ENCODE measurements at regions not wholly inside any gene's neighbourhood (a gene's known extent, or its start where the extent isn't known, plus 50 kb on each side); places are given as distances from the start of the nearest gene placed in this dataset.

DNA sequence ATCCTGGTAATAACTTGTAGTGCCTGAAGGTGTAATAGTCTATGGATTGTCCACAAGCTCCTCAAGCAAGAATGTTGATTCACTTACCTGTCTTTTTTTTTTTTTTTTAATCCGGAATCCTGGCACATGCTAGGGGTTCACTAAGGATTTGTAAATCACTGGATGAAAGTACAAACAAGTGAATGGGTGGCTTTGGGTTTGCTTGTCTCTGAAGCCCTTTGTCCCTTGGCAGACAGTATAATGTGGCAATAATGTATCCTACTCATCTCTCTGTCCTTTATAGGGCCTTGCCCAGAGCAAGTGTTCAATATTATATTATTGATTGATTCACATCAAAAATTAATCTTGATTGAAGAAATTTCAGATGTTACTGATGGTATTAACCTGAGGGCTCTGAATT lies 334.0 kb upstream of the CPEB2 start:
- no peak for DNase-seq

DNA sequence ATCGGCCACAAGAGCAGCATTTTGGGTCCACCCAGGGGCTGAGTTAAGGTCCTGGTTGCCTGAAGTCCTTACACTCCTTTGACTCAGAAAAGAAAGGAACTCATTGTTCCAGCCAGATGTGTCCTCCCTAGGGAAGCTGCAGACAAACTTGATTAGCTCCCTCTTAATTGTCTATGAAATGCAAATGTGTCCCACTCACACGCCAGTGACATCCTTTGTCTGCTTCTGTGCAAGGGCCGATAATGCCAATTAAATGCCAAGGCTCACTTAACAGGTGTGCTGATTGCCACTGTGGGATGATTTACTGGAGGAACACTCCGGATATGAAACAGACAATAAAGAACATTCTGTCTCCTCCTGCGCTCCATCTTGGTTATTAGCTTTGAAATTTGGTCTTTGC lies 332.9 kb upstream of the CPEB2 start:
- no peak for DNase-seq

DNA sequence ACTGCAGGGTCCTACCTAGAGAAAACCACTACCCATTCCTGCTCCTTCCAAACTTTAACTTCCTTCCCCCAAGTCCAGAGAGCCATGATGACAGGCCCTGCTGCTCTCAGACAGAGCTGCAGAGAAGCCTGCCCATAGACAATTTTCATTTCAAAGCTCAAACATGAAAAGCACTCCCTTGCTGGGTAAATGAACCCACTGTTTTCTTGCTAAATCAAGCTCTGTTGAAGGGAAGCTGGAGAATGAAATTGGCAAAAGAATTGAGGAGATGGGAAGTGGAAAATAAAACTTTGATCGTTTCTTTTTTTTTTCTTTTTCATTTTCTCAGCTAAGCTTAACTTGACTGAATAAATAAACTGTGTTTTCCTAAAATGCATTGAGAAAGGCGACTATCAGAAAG lies 331.1 kb upstream of the CPEB2 start:
- DNase-seq = no peak

DNA sequence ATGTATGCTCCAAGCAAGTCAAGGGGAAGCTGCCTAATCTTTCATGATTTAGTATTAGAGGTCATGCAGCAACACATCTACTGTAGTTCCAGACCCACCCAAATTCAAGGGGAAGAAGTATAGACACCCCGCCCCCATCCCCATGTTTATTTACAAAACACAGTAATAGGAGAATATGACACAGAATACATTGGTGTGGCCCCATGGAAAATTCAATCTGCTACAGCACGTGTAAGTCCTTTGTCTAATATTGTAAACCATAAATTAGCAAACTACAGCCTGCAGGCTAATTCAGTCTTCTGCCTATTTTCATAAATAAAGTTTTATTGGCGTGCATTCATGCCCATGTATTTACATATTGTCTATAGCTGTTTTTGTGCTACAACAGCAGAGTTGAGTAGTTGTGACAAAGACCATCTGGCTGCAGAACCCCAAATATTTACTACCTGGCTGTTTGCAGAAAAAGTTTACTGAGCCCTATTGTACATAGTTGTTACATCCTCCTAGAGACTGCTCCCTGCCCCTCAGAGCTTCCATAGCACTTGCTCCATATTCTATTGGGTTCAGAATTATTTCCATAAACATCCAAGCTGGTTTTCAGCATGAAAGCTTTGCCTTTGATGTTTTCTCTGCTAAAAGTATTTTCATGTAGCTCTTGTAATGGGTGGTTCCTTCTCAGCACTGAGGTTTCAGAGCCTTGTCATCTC lies 326.8 kb upstream of the CPEB2 start:
- DNase-seq = no peak

DNA sequence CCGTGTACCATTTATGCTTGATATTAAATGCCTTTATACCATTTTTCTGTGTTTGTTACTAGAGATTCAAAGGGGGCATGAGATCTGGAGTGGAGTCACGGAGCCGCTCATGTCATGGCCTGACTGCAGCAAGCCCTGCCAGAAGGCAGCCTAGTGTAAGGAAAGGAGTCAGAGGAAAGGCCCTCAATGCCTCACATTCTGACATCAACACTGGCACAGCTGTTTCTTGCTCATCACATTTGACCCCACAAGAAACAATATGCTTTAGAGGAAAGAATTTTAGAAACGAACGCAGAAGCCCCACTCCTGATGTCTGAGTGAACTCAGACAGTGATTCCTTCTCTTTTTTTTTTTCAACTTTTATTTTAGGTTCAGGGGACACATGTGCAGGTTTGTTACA lies 322.4 kb upstream of the CPEB2 start:
- no peak for DNase-seq

DNA sequence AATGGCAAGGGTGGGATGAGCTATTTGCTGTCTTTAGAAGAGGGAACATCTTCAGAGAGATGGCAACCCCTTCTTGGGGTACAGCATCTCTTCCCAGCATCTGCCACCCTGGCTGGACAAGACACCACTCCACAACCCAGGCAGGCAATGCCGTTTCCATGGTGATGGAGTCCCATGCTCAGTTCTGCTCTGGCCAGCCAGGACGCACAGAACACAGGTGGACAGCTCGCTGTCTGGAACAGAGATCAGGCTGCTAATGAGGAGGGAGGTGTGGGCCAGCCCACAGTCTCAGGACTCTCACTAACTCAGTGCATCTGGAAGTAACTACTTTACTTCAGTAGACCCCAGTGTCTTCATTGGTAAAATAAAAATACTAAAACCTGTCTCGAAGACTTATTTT lies 321.0 kb upstream of the CPEB2 start:
- no peak for DNase-seq

DNA sequence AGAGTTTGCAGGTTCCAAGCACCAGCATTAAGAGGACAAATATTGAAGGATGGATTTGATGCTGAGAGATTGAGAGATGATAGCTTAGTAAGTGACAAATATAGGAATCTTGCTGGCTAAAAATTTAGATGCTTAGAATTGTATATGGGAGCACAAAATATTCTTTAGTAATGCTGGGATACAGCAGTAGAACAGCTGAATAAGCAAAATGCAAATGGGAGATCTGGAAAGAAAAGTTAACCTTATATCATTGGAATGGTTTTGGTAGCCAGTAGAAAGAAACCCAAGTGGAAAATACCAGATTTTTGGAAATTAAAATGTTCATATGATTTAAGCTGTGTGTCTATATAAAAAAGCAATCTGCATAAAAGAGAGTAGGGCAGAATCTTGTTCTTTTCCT lies 308.6 kb upstream of the CPEB2 start:
- no peak for DNase-seq

DNA sequence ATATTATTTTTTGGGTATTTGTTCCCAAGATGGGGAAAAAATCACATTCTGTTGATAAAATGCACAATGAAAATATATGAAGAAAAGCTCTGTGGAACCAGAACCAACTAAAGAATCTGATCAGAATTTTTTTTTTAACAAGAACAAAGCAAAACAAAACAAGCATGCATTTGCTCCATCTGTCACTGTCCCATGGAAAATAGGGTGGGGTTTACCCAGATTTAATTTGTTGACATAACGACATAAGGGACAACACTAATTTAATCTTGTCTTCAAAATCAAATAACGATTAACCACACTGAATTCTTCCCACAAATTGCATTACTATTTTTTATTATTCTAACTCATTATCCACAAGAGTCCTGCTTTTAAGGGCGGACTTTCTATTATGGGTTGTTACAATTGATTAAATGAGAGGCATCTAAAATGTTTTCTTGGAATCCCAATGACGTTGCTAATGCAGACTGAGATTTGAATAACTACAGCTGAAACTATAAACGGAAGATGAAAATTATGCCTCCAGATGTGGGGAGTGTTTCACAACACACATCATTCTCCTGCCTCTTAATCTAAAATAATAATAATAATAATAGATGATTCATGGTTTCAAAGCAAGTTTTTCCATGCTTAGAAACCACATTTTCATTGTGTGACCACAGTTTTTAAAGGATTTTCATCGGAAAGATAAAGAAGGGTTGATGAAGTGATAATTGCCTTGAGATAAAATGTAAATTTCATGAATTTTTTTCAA lies 307.0 kb upstream of the CPEB2 start:
- no peak for DNase-seq

DNA sequence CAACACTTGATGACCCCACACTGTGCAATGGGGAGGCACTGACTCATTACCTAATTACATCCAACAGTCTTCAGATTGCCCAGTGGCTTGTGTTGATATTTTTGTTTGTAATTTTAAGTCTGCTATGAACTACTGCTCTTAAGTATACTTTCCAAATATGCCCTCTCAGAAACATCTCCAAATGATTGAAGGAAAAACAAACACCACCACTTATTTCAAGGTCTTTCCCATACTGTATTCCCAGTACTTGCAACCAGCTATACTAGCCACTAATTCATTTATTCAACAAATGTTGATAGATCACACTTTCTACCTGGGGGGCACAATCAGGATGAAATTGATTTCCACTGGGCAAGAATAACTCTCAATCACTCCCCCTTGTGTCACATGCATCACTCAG lies 302.2 kb upstream of the CPEB2 start:
- no peak for DNase-seq

DNA sequence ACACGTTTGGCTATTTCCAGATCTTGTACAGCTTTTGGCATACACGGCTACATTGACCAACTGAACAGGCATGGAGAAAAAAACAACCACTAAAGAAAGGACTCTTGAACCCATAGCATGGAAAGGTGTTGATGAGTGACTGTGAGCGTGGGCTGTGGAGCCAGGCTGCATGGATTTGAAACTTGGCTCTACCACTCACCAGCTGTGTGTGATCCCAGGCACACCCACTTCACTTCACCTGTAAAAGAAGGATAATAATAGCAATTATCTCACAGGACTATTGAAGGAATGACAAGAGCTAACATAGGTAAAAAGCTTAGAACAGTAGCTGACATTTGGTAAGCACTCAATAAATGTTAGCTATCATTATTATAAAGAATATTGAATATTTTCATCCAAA lies 301.7 kb upstream of the CPEB2 start:
- no peak for DNase-seq

DNA sequence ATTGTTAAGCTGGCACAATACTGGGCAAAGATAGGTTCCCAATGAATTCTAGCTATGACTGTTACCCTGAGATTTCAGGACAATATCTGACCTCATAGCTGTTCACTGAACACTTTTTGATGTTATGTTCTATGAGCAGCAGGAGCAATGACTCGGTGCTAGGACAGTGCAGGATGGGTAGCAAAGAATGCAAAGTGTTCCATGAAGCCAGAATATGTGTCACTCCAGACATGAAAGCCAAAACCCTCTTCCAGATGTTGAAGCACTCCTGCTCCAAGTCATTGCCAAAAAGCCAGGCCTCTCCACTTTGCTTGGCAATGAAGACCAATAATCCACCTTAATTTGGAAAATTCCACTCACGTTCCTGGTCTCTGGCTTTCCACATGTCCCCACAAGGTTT lies 300.9 kb upstream of the CPEB2 start:
- no peak for DNase-seq

DNA sequence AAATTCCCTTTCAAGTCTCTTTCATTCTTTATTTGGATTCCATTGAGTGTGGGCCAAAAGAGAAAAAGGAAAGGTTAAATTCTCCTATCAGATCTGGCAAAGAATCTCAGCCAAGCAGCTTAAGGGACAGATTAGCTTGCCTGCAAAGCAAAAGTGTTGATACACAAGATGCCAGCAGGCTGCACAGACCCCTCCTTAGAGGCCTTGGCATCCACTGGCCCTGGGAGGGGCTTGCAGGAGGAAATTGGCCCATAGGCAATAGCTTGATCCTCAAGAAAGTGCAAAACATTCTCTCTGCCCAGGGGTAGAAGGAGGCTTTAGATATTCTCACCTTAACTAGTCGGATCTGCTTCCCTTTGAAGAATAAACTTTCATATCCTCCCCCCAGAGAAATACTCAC lies 300.4 kb upstream of the CPEB2 start:
- no peak for DNase-seq

DNA sequence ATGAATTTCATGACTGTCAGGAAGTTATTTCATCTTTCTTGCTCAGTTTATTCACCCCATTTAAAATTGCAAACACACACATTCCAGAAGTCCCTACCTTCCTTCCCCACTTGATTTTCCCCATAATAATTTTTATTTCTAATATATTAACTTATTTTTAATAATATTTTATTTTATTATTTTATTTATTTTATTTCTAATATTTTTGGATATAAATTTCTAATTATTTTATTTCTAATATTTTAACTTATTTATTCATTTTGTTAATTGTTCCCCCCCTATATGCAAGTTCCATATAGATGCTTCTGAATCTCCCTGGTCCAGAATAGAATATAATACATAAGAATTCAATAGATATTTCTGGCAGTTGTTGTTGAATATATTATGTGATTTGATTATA lies 293.7 kb upstream of the CPEB2 start:
- no peak for DNase-seq

DNA sequence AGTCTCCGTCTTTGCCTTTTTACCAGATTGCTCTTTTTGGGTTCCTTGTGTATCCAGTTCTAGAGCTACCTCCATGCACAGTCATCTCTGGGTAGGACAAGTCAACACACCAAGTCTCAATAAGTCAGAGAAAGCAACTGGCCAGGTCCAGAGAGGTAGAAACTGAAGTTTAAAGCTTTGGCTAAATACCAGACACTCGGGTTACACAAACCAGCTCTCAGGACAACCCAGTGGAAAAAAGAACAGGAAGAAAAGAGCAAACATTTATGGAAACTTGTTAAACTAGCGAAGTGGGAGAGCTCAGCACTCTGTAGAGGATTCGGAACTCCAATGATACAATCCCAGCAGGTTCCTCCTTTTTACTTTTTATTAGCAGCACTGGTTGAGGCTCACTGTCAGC lies 291.0 kb upstream of the CPEB2 start:
- no peak for DNase-seq

DNA sequence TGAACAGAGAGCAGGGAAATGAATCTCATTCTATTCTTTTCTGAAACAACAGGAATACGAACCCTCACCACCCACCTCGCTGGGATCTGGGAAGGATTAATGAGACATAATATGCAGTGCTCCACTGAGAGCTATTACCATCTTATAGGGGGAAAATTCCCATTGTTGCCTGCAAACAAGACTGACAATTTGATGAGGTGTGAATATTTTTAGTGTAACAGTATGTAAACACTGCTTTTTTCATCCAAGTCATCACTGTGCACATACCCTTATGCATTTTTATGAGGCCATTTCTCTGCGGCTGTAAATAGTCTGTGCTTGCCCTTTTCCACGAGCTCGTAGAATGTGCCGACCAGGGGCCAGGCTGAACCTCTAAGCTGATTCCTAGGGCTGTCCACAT lies 285.6 kb upstream of the CPEB2 start:
- no peak for DNase-seq

DNA sequence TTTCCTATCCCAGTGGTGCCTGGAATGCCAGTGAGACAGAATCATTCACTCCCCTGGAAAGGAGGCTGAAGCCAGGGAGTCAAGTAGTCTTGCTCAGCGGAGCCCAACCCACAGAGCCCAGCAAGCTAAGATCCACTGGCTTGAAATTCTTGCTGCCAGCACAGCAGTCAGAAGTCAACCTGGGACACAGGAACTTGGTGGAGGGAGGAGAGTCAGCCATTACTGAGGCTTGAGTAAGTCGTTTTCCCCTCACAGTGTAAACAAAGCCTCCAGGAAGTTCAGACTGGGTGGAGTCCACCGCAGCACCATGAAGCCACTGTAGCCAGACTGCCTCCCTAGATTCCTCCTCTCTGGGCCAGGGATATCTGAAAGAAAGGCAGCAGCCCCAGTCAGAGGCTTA lies 283.2 kb upstream of the CPEB2 start:
- DNase-seq = peak; percentile 29

DNA sequence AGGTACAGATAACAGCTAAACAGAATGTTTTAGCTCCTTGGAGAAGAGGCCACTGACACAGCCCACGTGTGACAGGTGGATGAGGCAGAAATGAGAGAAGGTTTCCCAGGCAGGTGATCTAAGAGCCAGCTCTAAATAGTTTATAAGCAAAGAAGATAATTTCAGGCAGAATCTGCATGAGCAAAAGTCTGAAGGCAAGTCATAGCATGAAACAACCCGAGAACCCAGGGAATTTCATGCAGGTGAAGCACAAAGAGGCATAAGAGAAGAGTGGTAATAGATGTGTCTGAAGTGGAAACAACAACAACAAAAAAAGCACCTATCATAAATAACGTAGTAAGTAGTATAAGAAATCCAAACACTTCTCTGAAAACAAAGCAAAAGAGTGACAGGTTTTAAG lies 275.8 kb upstream of the CPEB2 start:
- DNase-seq = no peak

DNA sequence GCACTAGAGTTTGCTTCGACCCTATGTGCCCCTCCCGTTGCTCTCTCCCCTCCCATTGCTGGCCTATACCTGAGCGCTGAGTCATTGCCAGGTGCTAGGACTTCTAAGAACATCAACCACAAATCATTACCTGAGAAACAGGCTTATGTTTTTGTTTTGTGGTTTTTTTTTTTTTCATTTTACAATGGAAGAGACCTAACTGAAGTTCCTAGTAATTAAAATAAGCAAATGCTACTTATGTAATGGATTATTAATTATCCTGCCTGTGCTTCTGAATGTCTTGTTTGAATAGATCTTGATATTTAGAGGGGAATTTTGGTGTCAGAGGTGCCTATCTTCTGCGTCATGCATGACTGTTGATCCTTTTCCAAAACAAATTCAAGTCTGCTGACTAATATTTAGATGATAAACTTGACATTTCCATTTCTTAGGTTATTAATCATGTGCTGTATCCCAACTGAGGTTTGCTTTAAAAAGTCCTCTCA lies 275.4 kb upstream of the CPEB2 start:
- peak; percentile 5 for DNase-seq

DNA sequence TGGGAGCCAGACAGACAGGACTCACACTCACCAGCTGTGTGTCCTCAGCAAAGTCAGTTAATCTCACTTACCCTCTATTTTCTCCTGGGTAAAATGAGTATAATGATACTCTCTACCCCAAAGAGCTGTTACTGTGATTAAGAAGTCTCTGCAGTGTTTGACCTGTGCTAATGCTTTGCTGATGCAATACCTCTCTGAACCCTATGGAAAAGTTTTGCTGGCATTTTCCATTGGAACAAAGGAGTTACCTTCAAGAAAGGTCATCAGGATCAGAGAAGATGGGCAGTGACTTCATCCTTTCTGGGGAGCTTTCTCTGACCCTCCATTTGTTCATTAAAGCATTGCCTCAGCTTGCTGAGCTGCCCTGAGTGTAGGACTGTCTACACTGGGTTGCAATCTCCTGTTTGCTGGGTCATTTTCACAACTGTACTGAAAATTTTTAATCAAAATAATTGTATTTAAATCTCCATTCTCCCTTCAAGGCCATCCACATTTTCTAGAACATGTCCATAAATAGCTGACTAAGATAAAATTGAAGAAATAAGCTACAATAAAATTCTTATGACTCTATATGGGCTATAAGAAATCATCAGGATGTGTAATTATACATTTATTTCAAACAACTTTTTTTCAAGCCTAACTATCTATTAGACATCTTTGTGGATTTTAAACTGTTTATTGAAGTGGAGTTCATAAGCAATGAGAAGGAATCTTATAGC lies 272.8 kb upstream of the CPEB2 start:
- no peak for DNase-seq

DNA sequence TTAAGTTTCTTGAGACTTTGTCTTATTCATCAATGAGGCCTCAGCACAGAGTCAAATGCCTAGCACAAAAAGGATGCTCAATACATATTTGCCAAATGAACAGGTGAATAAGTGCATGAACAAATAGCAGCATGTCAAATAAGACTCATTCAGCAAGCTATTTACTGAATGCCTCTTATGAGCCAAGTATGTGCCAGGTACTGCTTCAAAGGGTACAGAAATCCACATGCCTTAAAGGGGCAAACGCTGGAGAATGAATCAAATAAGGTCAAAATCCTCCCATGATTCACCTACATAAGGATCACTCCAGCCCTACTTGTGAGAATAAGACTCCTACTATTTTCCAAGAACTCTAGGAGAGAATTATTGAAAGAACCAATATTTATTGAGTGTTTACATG lies 260.2 kb upstream of the CPEB2 start:
- no peak for DNase-seq

DNA sequence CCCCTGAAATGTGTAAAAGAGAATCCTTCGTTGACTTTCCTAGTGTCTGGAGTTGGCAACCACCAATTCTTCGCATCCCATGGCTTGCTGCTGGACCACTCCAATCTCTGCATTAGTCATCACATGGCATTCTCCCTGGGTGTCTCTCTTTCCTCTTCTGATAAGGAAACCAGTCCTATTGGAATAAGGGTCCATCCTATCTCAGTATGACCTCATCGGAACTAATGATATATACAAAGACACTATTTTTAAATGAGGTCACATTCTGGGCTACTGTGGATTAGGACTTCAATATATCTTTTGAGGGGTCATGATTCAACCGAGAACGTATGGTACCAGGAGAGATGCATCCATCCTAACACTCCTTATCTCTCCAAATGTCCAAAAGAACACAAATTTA lies 259.1 kb upstream of the CPEB2 start:
- no peak for DNase-seq

DNA sequence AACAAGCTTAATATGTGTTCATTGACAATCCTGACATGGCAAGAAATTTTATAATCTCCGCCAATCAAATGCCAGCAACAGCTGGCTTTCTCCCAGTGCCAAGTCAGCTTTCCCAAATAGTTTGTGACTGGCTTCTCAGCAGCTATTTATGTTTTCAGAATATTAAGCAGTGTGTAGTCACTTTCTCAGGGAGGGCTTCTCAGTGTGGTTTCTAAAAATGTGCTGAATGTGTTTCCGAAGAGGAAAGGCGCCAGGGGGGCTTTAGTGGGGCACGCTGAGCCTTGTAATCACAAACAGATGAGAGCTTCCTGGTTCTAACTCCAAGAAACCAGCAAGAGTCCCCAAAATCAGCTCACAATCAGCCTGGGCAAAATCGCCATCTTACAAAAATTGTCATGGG lies 258.7 kb upstream of the CPEB2 start:
- DNase-seq = peak; percentile 47

DNA sequence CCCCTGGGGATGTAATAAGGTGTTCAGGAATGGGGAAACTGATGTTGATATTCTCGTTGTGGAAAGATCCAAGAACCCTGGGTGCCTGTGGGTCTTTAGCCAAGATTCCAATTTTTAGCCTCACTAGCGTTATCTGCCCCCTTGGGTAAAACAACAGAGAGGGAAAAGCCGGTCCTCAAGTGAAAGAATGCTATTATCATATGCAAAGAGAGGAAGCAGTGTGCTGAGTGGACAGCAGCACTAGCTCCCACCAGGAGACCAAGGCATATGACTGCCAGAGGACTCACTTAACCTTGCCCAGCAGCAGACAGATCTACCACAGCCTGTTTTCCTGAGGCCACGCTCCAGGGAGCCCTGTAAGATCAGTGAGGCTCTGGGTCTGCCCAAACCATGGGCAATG lies 257.9 kb upstream of the CPEB2 start:
- DNase-seq = no peak

DNA sequence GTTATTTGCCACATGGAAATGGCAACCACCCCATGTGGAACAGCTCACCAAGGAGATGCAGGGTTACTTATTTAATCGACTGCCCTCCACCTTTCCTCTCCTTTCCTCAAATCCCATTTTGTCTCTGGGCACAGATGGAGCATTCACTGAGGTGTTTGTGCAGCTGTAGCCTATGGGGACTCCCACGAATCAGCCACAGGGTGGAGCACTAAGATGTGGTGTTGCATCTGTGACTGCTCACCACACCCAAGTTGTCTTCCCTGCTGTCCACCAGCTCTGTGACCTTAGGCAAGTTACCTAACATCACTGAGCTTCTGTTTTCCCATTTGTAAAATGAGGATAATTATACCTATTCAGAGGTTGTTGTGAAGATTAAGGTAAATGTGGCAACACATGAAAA lies 252.4 kb upstream of the CPEB2 start:
- DNase-seq = no peak
